ENCODE measurements at regions not wholly inside any gene's neighbourhood (a gene's known extent, or its start where the extent isn't known, plus 50 kb on each side); places are given as distances from the start of the nearest gene placed in this dataset.

- TF ChIP-seq GPBP1L1 (CRISPR knock-in tag; IDR thresholded peaks at IDR 0.05) (no peak), ZBTB33 (CRISPR knock-in tag; IDR thresholded peaks at IDR 0.05) (peak; percentile 38; the same call in 1 of the 2 replicates), NONO (IDR thresholded peaks at IDR 0.05) (no peak), NONO (CRISPR knock-in tag; conservative IDR thresholded peaks at IDR 0.05) (peak; percentile 92), ZBTB26 (CRISPR knock-in tag; IDR thresholded peaks at IDR 0.05; ENCODE audit: borderline replicate concordance) (peak; percentile 35; the same call in 1 of the 2 replicates), KDM6A (CRISPR knock-in tag; IDR thresholded peaks at IDR 0.05; ENCODE audit: low read depth) (no peak), ZNF746 (CRISPR knock-in tag; IDR thresholded peaks at IDR 0.05) (no peak; the same call in 1 of the 2 replicates), ZFYVE20 (CRISPR knock-in tag; IDR thresholded peaks at IDR 0.05; ENCODE audit: borderline replicate concordance, low read depth) (no peak), TBX2 (CRISPR knock-in tag; IDR thresholded peaks at IDR 0.05; ENCODE audit: borderline replicate concordance) (peak; percentile 82), RNF2 (conservative IDR thresholded peaks at IDR 0.05; ENCODE audit: low read depth) (peak; percentile 86), ZKSCAN5 (CRISPR knock-in tag; IDR thresholded peaks at IDR 0.05) (no peak), THAP9 (CRISPR knock-in tag; IDR thresholded peaks at IDR 0.05; ENCODE audit: borderline replicate concordance) (peak; percentile 48; the same call in 1 of the 2 replicates), GTF2F1 (IDR thresholded peaks at IDR 0.05; ENCODE audit: low read length) (no peak), ZNF451 (CRISPR knock-in tag; IDR thresholded peaks at IDR 0.05) (no peak), UBTF (CRISPR knock-in tag; IDR thresholded peaks at IDR 0.05) (peak; percentile 96), ZNF337 (CRISPR knock-in tag; IDR thresholded peaks at IDR 0.05; ENCODE audit: borderline replicate concordance, low read depth) (peak; percentile 83; the same call in 1 of the 2 replicates), THAP7 (CRISPR knock-in tag; IDR thresholded peaks at IDR 0.05) (0 out of 2 replicates have a peak, but pooled peaks have one; percentile 78), NFATC3 (CRISPR knock-in tag; IDR thresholded peaks at IDR 0.05) (peak; percentile 49; the same call in 1 of the 2 replicates)
These were observed 535.6 kb downstream of the INSC start (continued) for GRCh38 chr11:15650105-15650938.
